BJ (cell line): ENCODE measurements at regions not wholly inside any gene's neighbourhood (a gene's known extent, or its start where the extent isn't known, plus 50 kb on each side); places are given as distances from the start of the nearest gene placed in this dataset.

ENCODE experiments used
- CTCF ChIA-PET: fragments of 350-600 bp; formaldehyde crosslinking; extraction: SDS; loops from one replicate; lab custom pipeline; 2021; ENCODE audit warnings: antibody characterized with exemption, inconsistent platforms; lab: Yijun Ruan, JAX
- POLR2A ChIA-PET: fragments of 300-600 bp; sonication (Branson Sonifier 250); formaldehyde crosslinking; extraction: SDS; loops from one replicate; lab custom pipeline; 2021; ENCODE audit warnings: antibody characterized with exemption; lab: Charles Lee
- DNase-seq: peaks from one replicate; pipeline ENCODE4 v3.0.0-alpha.2; 2011; ENCODE audit warnings: low read depth
- H3K27me3 ChIP-seq: 2 replicates; pipeline ENCODE4 v1.6.0; 2011; ENCODE audit warnings: low read length; ENCODE audit not compliant: control insufficient read depth, insufficient read depth
- H3K36me3 ChIP-seq: 2 replicates; pipeline ENCODE4 v1.5.1; 2011; ENCODE audit warnings: low read length; ENCODE audit not compliant: control insufficient read depth, insufficient read depth
- H3K4me3 ChIP-seq: 2 replicates; pipeline ENCODE4 v1.5.1; 2011; ENCODE audit warnings: low read depth, mild to moderate bottlenecking, control low read depth, low read length
- CTCF ChIP-seq: IDR thresholded peaks from 2 replicates; pipeline ENCODE4 v1.5.1; 2011; ENCODE audit warnings: low read depth, mild to moderate bottlenecking, control low read depth, inconsistent platforms, low read length, moderate library complexity; ENCODE audit not compliant: insufficient read depth

- no peak for DNase-seq
- no peaks in the 10 kb centered on the region; the same call in 1 of the 2 replicates for H3K27me3 ChIP-seq
- H3K36me3 ChIP-seq = no peaks in the 10 kb centered on the region
- CTCF ChIA-PET = no interaction called here
- POLR2A ChIA-PET = no interaction called here
- H3K4me3 ChIP-seq = no peak overlapping the region
- no peak for TF ChIP-seq CTCF
Measured at GRCh38 chr5:61253547-61253946, 78.5 kb upstream of the ZSWIM6 start.

GRCh38 chr5:61254969-61255555 lies 77.0 kb upstream of the ZSWIM6 start:
- H3K4me3 ChIP-seq = no peak overlapping the region
- CTCF ChIA-PET = interaction anchor here (0.6 kb wide), 2 partner anchors 8 to 30 kb away, joined by 3 read pairs; no protein-coding TSS in a partner anchor
- no peaks in the 10 kb centered on the region for H3K36me3 ChIP-seq
- no peak for TF ChIP-seq CTCF
- POLR2A ChIA-PET = no interaction called here
- DNase-seq = no peak
- no peaks in the 10 kb centered on the region; the same call in 1 of the 2 replicates for H3K27me3 ChIP-seq

- POLR2A ChIA-PET = no interaction called here
- CTCF ChIA-PET = interaction anchor here (1.1 to 1.2 kb wide), 2 partner anchors 11 to 21 kb away, joined by 3 read pairs; no protein-coding TSS in a partner anchor
- H3K4me3 ChIP-seq = no peak overlapping the region
- H3K27me3 ChIP-seq = no peaks in the 10 kb centered on the region; the same call in 1 of the 2 replicates
- no peaks in the 10 kb centered on the region for H3K36me3 ChIP-seq
- DNase-seq = no peak
- no peak for TF ChIP-seq CTCF
Measured at GRCh38 chr5:61256474-61256873, 75.6 kb upstream of the ZSWIM6 start.

GRCh38 chr5:61257421-61257820 lies 74.6 kb upstream of the ZSWIM6 start:
- POLR2A ChIA-PET = no interaction called here
- H3K36me3 ChIP-seq = no peaks in the 10 kb centered on the region
- no peak for DNase-seq
- no peak for TF ChIP-seq CTCF
- H3K4me3 ChIP-seq = no peak overlapping the region
- CTCF ChIA-PET = interaction anchor here (1.1 kb wide), 1 partner anchor 20 kb away, joined by 3 read pairs; no protein-coding TSS in a partner anchor
- H3K27me3 ChIP-seq = no peaks in the 10 kb centered on the region

GRCh38 chr5:61261136-61261535 lies 70.9 kb upstream of the ZSWIM6 start:
- Histone ChIP-seq H3K27me3 (no peaks in the 10 kb centered on the region), H3K36me3 (no peaks in the 10 kb centered on the region), H3K4me3 (no peak overlapping the region)
- POLR2A ChIA-PET = no interaction called here
- no peak for TF ChIP-seq CTCF
- DNase-seq = no peak
- CTCF ChIA-PET = interaction anchor here (1.7 kb wide), 1 partner anchor 18 kb away, joined by 3 read pairs; no protein-coding TSS in a partner anchor
